ENCODE measurements at regions not wholly inside any gene's neighbourhood (a gene's known extent, or its start where the extent isn't known, plus 50 kb on each side); places are given as distances from the start of the nearest gene placed in this dataset.

- intact Hi-C loops (cut with micrococcal nuclease; ENCODE audit: unreplicated experiment) = loop anchor here (5.0 kb wide), 1 partner anchor 1439 kb away; no protein-coding TSS in a partner anchor
- BruUV-seq (replicated peaks) = no TSS peak
- H3K27ac ChIP-seq (ENCODE audit: extremely low read length, insufficient read depth, low read length) = no peak overlapping the region
- H2AFZ ChIP-seq (ENCODE audit: low read length) = no peak overlapping the region
- H4K20me1 ChIP-seq (ENCODE audit: insufficient read depth, low read length) = no peaks in the 10 kb centered on the region
- no peak overlapping the region for H3K9ac ChIP-seq (ENCODE audit: insufficient read depth, low read depth, low read length)
- no peak overlapping the region for H3K4me2 ChIP-seq (ENCODE audit: low read depth, low read length)
- H3K36me3 ChIP-seq (replicated peaks in 1 of 2; ENCODE audit: control insufficient read depth in 1 of 2, insufficient read depth in 2 of 2, low read length in 2 of 2) = no peaks in the 10 kb centered on the region
- ATAC-seq = no peak
- no peak overlapping the region for H3K4me3 ChIP-seq (replicated peaks in 1 of 3; ENCODE audit: insufficient read depth in 1 of 3, low read depth in 2 of 3, low read length in 3 of 3)
- FAIRE-seq = no peak
- no peaks in the 10 kb centered on the region for H3K79me2 ChIP-seq (ENCODE audit: insufficient read depth, low read length)
- peaks cover 1 to 47% of the 10 kb centered on the region in 2 experiments; a peak in 3 of 5 replicates for H3K27me3 ChIP-seq (ENCODE audit: control insufficient read depth in 1 of 2, insufficient read depth in 2 of 2, low read length in 2 of 2)
- POLR2A ChIA-PET = no interaction called here
- no peak for DNase-seq (ENCODE audit: low spot score)
- H3K4me1 ChIP-seq (ENCODE audit: insufficient read depth, low read length) = no peaks in the 10 kb centered on the region
- CTCF ChIA-PET (ENCODE audit: low intra/inter-chr PET ratio, low total read pairs) = no interaction called here
- in situ Hi-C loops (cut with HindIII; ENCODE audit: extremely low pct_ligation_motif_present, low pct_unique_long_range_greater_than_20kb) = no loop called here
- H3K9me3 ChIP-seq (ENCODE audit: low read length) = no peaks in the 10 kb centered on the region
- TF ChIP-seq ZNF775 (CRISPR knock-in tag; IDR thresholded peaks at IDR 0.05; ENCODE audit: borderline replicate concordance) = no peak
- TF ChIP-seq ZNF558 (CRISPR knock-in tag; IDR thresholded peaks at IDR 0.05; ENCODE audit: borderline replicate concordance) = no peak
- no peak for TF ChIP-seq NR2F2 (IDR thresholded peaks at IDR 0.05; ENCODE audit: borderline replicate concordance, low read depth)
- TF ChIP-seq ZBTB14 (CRISPR knock-in tag; IDR thresholded peaks at IDR 0.05) = no peak
- no peak for TF ChIP-seq MNT (IDR thresholded peaks at IDR 0.05)
- no peak for TF ChIP-seq SUZ12 (IDR thresholded peaks at IDR 0.05; ENCODE audit: low read depth, low read length)
- no peak for TF ChIP-seq MXD1 (CRISPR knock-in tag; IDR thresholded peaks at IDR 0.05)
- TF ChIP-seq HIC2 (CRISPR knock-in tag; IDR thresholded peaks at IDR 0.05; ENCODE audit: low read depth) = no peak
- no peak for TF ChIP-seq ZNF441 (CRISPR knock-in tag; IDR thresholded peaks at IDR 0.05; ENCODE audit: borderline replicate concordance)
- TF ChIP-seq RFXAP (CRISPR knock-in tag; IDR thresholded peaks at IDR 0.05; ENCODE audit: borderline replicate concordance) = no peak
- TF ChIP-seq ZNF205 (CRISPR knock-in tag; IDR thresholded peaks at IDR 0.05) = no peak
- no peak for TF ChIP-seq NRL (CRISPR knock-in tag; IDR thresholded peaks at IDR 0.05; ENCODE audit: borderline replicate concordance)
- 0% methylated on average over 2 of the region's 2 CpGs for WGBS (ENCODE audit: low lambda C conversion rate)
These were observed 69.4 kb downstream of the ABCC12 start for GRCh38 chr16:48086422-48086821.
